ENCODE measurements at regions not wholly inside any gene's neighbourhood (a gene's known extent, or its start where the extent isn't known, plus 50 kb on each side); places are given as distances from the start of the nearest gene placed in this dataset.

DNA sequence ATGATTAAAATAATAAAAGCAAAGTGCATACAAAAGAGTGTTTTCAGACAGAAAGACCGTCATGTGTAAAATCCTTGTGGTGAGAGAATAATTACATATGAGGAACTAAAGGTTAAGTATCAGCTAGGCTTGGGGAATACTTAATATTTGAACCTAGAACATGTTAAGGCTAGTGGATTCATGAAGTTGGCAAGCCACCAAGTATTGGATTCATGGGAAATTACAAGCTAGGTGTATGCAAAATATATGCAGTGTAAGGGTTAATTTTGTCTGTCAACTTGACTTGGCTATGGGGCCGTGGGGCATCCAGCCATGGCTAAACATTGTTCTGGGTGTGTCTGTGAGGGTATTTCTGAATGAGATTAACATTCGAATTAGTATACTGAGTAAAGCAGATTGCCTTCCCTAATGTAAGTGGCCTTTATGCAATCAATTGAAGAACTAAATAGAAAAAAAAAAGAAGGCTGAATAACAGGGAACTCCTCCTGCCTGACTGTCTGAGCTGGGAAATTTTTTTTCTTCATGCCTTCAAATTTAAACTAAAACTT lies 533.5 kb upstream of the KLF12 start:
- H3K9me3 Mint-ChIP-seq: no peaks in the 10 kb centered on the region
- no peaks in the 10 kb centered on the region for H3K36me3 Mint-ChIP-seq (ENCODE audit: low read depth)
- H3K27me3 Mint-ChIP-seq: peaks cover 8% of the 10 kb centered on the region
- H3K27ac Mint-ChIP-seq: no peak overlapping the region
- no peak for DNase-seq
- H3K4me3 Mint-ChIP-seq: no peak overlapping the region
- no peaks in the 10 kb centered on the region for H3K4me1 Mint-ChIP-seq (ENCODE audit: low read depth)

DNA sequence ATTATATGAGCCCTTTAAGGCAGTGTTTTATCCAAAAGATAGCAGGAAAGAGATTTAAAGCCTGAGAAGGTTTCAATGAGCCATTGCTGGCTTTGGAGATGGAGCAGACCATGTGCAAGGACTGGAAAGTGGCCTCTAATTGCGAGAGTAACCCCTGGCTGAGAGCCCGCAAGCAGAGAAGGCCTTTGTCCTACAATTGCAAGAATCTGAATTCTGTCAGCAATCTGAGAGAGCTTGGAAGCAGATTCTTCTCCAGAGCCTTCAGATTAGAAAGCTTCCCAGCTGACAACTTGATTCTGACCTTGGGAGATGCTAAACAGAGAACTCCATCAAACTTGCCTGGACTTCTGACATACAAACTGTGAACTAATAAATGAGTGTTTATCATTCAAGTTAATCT lies 528.7 kb upstream of the KLF12 start:
- no peak for DNase-seq

GRCh38 chr13:74661851-74662250 lies 527.6 kb upstream of the KLF12 start:
- peaks cover 8% of the 10 kb centered on the region for H3K27me3 Mint-ChIP-seq
- no peak for DNase-seq
- H3K4me3 Mint-ChIP-seq: no peak overlapping the region
- H3K4me1 Mint-ChIP-seq (ENCODE audit: low read depth): no peaks in the 10 kb centered on the region
- H3K9me3 Mint-ChIP-seq: peaks cover 2% of the 10 kb centered on the region
- H3K36me3 Mint-ChIP-seq (ENCODE audit: low read depth): no peaks in the 10 kb centered on the region
- no peak overlapping the region for H3K27ac Mint-ChIP-seq

More for the DNA sequence above, 528.7 kb upstream of the KLF12 start:
- Mint-ChIP-seq H3K4me1 (ENCODE audit: low read depth) (no peaks in the 10 kb centered on the region), H3K36me3 (ENCODE audit: low read depth) (no peaks in the 10 kb centered on the region), H3K4me3 (no peak overlapping the region), H3K27ac (no peak overlapping the region), H3K9me3 (no peaks in the 10 kb centered on the region), H3K27me3 (peaks cover 8% of the 10 kb centered on the region)

DNA sequence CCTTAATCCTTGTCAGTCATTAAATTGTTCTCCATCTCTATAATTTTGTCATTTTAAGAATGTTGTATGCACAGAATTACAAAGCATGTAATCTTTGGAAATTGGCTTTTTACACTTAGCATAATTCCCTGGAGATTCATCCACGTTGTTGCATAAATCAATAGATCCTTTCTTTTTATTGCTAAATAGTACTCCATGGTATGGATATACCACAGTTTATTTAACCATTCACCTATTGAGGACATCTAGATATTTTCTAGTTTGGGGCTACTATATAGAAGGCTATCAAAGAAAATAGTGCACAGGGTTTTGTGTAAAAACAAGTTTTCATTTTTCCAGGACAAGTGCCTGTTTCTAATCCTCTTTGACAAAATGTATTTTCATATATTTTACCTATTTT lies 523.6 kb upstream of the KLF12 start:
- H3K9me3 Mint-ChIP-seq: peaks cover 2% of the 10 kb centered on the region
- DNase-seq: no peak
- no peaks in the 10 kb centered on the region for H3K4me1 Mint-ChIP-seq (ENCODE audit: low read depth)
- H3K27ac Mint-ChIP-seq: no peak overlapping the region
- H3K36me3 Mint-ChIP-seq (ENCODE audit: low read depth): no peaks in the 10 kb centered on the region
- no peak overlapping the region for H3K4me3 Mint-ChIP-seq
- no peaks in the 10 kb centered on the region for H3K27me3 Mint-ChIP-seq

- Mint-ChIP-seq H3K27me3 (peaks cover 4% of the 10 kb centered on the region), H3K27ac (no peak overlapping the region), H3K36me3 (ENCODE audit: low read depth) (no peaks in the 10 kb centered on the region), H3K4me1 (ENCODE audit: low read depth) (no peaks in the 10 kb centered on the region), H3K4me3 (no peak overlapping the region), H3K9me3 (no peaks in the 10 kb centered on the region)
- DNase-seq: no peak
Observed at GRCh38 chr13:74651121-74651520, 516.9 kb upstream of the KLF12 start.

DNA sequence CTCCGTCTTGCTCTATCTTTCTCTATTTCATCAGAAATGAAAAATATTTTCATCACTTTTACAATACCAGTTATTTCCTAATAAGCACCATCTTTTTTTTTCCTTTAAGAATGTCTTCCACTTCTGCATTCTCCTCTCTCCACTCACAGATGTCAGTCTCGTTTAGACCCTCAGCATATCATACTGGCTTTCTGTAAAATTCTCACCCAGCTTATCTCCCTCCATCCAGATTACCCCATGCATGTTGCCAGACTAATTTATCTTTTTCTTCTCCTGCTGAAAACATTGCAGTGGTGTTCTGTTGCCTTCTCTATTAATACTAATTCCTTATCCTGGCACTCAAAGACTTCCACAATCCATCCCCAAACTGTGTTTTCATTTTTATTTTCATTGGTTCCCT lies 513.8 kb upstream of the KLF12 start:
- H3K9me3 Mint-ChIP-seq: no peaks in the 10 kb centered on the region
- no peaks in the 10 kb centered on the region for H3K4me1 Mint-ChIP-seq (ENCODE audit: low read depth)
- no peak overlapping the region for H3K4me3 Mint-ChIP-seq
- H3K27me3 Mint-ChIP-seq: peaks cover 4% of the 10 kb centered on the region
- no peak overlapping the region for H3K27ac Mint-ChIP-seq
- no peaks in the 10 kb centered on the region for H3K36me3 Mint-ChIP-seq (ENCODE audit: low read depth)
- DNase-seq: no peak

- H3K4me3 Mint-ChIP-seq: no peak overlapping the region
- no peak overlapping the region for H3K27ac Mint-ChIP-seq
- no peaks in the 10 kb centered on the region for H3K4me1 Mint-ChIP-seq (ENCODE audit: low read depth)
- H3K9me3 Mint-ChIP-seq: no peaks in the 10 kb centered on the region
- no peaks in the 10 kb centered on the region for H3K27me3 Mint-ChIP-seq
- DNase-seq: no peak
- H3K36me3 Mint-ChIP-seq (ENCODE audit: low read depth): no peaks in the 10 kb centered on the region
Observed at GRCh38 chr13:74647211-74647610, 513.0 kb upstream of the KLF12 start.

GRCh38 chr13:74646091-74646490 lies 511.9 kb upstream of the KLF12 start:
- Mint-ChIP-seq H3K9me3 (no peaks in the 10 kb centered on the region), H3K27ac (no peak overlapping the region), H3K36me3 (ENCODE audit: low read depth) (no peaks in the 10 kb centered on the region), H3K27me3 (no peaks in the 10 kb centered on the region), H3K4me1 (ENCODE audit: low read depth) (no peaks in the 10 kb centered on the region), H3K4me3 (no peak overlapping the region)
- DNase-seq: no peak

GRCh38 chr13:74645586-74645985 lies 511.4 kb upstream of the KLF12 start:
- H3K4me1 Mint-ChIP-seq (ENCODE audit: low read depth): no peaks in the 10 kb centered on the region
- DNase-seq: no peak
- no peaks in the 10 kb centered on the region for H3K27me3 Mint-ChIP-seq
- H3K4me3 Mint-ChIP-seq: no peak overlapping the region
- no peaks in the 10 kb centered on the region for H3K36me3 Mint-ChIP-seq (ENCODE audit: low read depth)
- no peaks in the 10 kb centered on the region for H3K9me3 Mint-ChIP-seq
- no peak overlapping the region for H3K27ac Mint-ChIP-seq

GRCh38 chr13:74644229-74644628 lies 510.0 kb upstream of the KLF12 start:
- no peaks in the 10 kb centered on the region for H3K27me3 Mint-ChIP-seq
- DNase-seq: no peak
- H3K4me1 Mint-ChIP-seq (ENCODE audit: low read depth): no peaks in the 10 kb centered on the region
- no peak overlapping the region for H3K4me3 Mint-ChIP-seq
- no peaks in the 10 kb centered on the region for H3K36me3 Mint-ChIP-seq (ENCODE audit: low read depth)
- no peaks in the 10 kb centered on the region for H3K9me3 Mint-ChIP-seq
- H3K27ac Mint-ChIP-seq: no peak overlapping the region

GRCh38 chr13:74641586-74641985 lies 507.4 kb upstream of the KLF12 start:
- Mint-ChIP-seq H3K27me3 (no peaks in the 10 kb centered on the region), H3K36me3 (ENCODE audit: low read depth) (no peaks in the 10 kb centered on the region), H3K27ac (no peak overlapping the region), H3K9me3 (no peaks in the 10 kb centered on the region), H3K4me1 (ENCODE audit: low read depth) (no peaks in the 10 kb centered on the region), H3K4me3 (no peak overlapping the region)
- DNase-seq: no peak

GRCh38 chr13:74633734-74634133 lies 499.5 kb upstream of the KLF12 start:
- no peak for DNase-seq
- H3K9me3 Mint-ChIP-seq: peaks cover 2% of the 10 kb centered on the region
- no peak overlapping the region for H3K27ac Mint-ChIP-seq
- H3K27me3 Mint-ChIP-seq: no peaks in the 10 kb centered on the region
- H3K36me3 Mint-ChIP-seq (ENCODE audit: low read depth): no peaks in the 10 kb centered on the region
- no peaks in the 10 kb centered on the region for H3K4me1 Mint-ChIP-seq (ENCODE audit: low read depth)
- no peak overlapping the region for H3K4me3 Mint-ChIP-seq

GRCh38 chr13:74629985-74630384 lies 495.8 kb upstream of the KLF12 start:
- Mint-ChIP-seq H3K9me3 (peaks cover 3% of the 10 kb centered on the region), H3K27ac (no peak overlapping the region), H3K4me1 (ENCODE audit: low read depth) (no peaks in the 10 kb centered on the region), H3K36me3 (ENCODE audit: low read depth) (no peaks in the 10 kb centered on the region), H3K4me3 (no peak overlapping the region), H3K27me3 (peaks cover 5% of the 10 kb centered on the region)
- DNase-seq: no peak

GRCh38 chr13:74625541-74625940 lies 491.3 kb upstream of the KLF12 start:
- H3K9me3 Mint-ChIP-seq: peaks cover 3% of the 10 kb centered on the region
- H3K36me3 Mint-ChIP-seq (ENCODE audit: low read depth): no peaks in the 10 kb centered on the region
- no peak overlapping the region for H3K4me3 Mint-ChIP-seq
- no peak overlapping the region for H3K27ac Mint-ChIP-seq
- H3K27me3 Mint-ChIP-seq: peaks cover 7% of the 10 kb centered on the region
- H3K4me1 Mint-ChIP-seq (ENCODE audit: low read depth): no peaks in the 10 kb centered on the region
- DNase-seq: no peak

DNA sequence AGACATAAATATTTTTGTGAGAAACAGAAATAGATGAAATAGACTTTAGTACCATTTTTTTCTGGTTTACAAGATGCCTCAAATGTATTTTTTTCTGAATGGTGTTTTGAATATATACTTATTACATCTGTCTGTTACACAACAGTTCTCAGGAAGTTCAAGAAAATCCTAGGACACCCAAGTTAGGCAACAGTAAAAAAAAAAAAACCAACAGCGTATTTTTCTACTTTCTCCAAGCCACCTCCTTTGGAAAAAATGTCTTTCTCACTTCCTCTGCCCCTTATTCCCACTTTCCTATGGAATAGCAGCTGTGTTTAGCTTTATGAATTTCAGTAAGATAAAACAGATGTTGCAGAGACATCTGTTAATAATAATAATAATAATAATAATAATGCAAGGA lies 489.6 kb upstream of the KLF12 start:
- Mint-ChIP-seq H3K27me3 (peaks cover 7% of the 10 kb centered on the region), H3K4me3 (no peak overlapping the region), H3K36me3 (ENCODE audit: low read depth) (no peaks in the 10 kb centered on the region), H3K4me1 (ENCODE audit: low read depth) (no peaks in the 10 kb centered on the region), H3K9me3 (peaks cover 2% of the 10 kb centered on the region), H3K27ac (no peak overlapping the region)
- DNase-seq: no peak

GRCh38 chr13:74622284-74622683 lies 488.1 kb upstream of the KLF12 start:
- Mint-ChIP-seq H3K4me3 (no peak overlapping the region), H3K27ac (no peak overlapping the region), H3K9me3 (no peaks in the 10 kb centered on the region), H3K4me1 (ENCODE audit: low read depth) (no peaks in the 10 kb centered on the region), H3K36me3 (ENCODE audit: low read depth) (no peaks in the 10 kb centered on the region), H3K27me3 (peaks cover 6% of the 10 kb centered on the region)
- DNase-seq: no peak
